ENCODE measurements at regions not wholly inside any gene's neighbourhood (a gene's known extent, or its start where the extent isn't known, plus 50 kb on each side); places are given as distances from the start of the nearest gene placed in this dataset.
"Not testable (repeated sequence)": the region's sequence is repeated elsewhere in the genome, so short reads cannot be mapped to it uniquely, and the experiment has no call there.

DNA sequence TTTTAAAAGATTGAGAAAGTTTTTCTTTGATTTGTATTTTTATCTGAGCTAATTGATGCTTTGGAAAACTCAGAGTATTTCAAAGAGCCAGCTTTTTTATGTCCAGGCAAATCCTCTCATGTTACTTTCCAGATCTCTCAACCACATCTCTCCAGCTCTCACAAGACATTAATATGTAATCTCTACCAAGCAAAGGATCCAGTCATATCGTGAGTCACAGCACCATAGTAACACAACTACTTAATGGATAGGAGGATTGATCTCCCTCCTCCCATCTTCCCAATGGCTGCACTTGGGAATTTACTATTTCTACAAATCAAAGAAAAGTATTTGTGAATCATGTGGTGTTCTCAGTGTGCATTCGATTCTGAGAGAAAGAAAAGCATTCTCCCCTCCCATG is 63.3 kb downstream of the POU4F1 start:
- Mint-ChIP-seq H3K27me3 (peaks cover 1% of the 10 kb centered on the region), H3K27ac (no peak overlapping the region), H3K4me1 (no peaks in the 10 kb centered on the region), H3K9me3 (no peaks in the 10 kb centered on the region), H3K4me3 (no peak overlapping the region), H3K36me3 (ENCODE audit: low read depth) (no peaks in the 10 kb centered on the region)
- ChIA-PET CTCF (no interaction called here), POLR2A (no interaction called here)
- DNase-seq (no peak), ATAC-seq (ENCODE audit: low read depth) (no peak)
- intact Hi-C loops (cut with micrococcal nuclease), result no loop called here
- TF ChIP-seq, protein P1, sequence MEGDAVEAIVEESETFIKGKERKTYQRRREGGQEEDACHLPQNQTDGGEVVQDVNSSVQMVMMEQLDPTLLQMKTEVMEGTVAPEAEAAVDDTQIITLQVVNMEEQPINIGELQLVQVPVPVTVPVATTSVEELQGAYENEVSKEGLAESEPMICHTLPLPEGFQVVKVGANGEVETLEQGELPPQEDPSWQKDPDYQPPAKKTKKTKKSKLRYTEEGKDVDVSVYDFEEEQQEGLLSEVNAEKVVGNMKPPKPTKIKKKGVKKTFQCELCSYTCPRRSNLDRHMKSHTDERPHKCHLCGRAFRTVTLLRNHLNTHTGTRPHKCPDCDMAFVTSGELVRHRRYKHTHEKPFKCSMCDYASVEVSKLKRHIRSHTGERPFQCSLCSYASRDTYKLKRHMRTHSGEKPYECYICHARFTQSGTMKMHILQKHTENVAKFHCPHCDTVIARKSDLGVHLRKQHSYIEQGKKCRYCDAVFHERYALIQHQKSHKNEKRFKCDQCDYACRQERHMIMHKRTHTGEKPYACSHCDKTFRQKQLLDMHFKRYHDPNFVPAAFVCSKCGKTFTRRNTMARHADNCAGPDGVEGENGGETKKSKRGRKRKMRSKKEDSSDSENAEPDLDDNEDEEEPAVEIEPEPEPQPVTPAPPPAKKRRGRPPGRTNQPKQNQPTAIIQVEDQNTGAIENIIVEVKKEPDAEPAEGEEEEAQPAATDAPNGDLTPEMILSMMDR (IDR thresholded peaks at IDR 0.05), result no peak

GRCh38 chr13:78526044-78526443 is 77.3 kb downstream of the POU4F1 start:
- H3K9me3 Mint-ChIP-seq; CTCF ChIA-PET; intact Hi-C loops (cut with micrococcal nuclease); H3K27me3 Mint-ChIP-seq; H3K4me3 Mint-ChIP-seq; H3K4me1 Mint-ChIP-seq; DNase-seq; ATAC-seq (ENCODE audit: low read depth); H3K36me3 Mint-ChIP-seq (ENCODE audit: low read depth); POLR2A ChIA-PET; H3K27ac Mint-ChIP-seq: not testable (repeated sequence)

- H3K36me3 Mint-ChIP-seq (ENCODE audit: low read depth), result no peaks in the 10 kb centered on the region
- intact Hi-C loops (cut with micrococcal nuclease), result no loop called here
- TF ChIP-seq, protein P1 (IDR thresholded peaks at IDR 0.05), result no peak
- no peaks in the 10 kb centered on the region for H3K27me3 Mint-ChIP-seq
- no peak overlapping the region for H3K27ac Mint-ChIP-seq
- CTCF ChIA-PET, result no interaction called here
- DNase-seq (no peak), ATAC-seq (ENCODE audit: low read depth) (no peak)
- POLR2A ChIA-PET, result no interaction called here
- H3K9me3 Mint-ChIP-seq, result peaks cover 4% of the 10 kb centered on the region
- no peaks in the 10 kb centered on the region for H3K4me1 Mint-ChIP-seq
- H3K4me3 Mint-ChIP-seq, result no peak overlapping the region
Measured at GRCh38 chr13:78524936-78525335, 78.4 kb downstream of the POU4F1 start.

- Mint-ChIP-seq H3K4me1 (no peaks in the 10 kb centered on the region), H3K4me3 (no peak overlapping the region)
- POLR2A ChIA-PET, result no interaction called here
Measured at GRCh38 chr13:78521091-78521490, 82.3 kb downstream of the POU4F1 start.

DNA sequence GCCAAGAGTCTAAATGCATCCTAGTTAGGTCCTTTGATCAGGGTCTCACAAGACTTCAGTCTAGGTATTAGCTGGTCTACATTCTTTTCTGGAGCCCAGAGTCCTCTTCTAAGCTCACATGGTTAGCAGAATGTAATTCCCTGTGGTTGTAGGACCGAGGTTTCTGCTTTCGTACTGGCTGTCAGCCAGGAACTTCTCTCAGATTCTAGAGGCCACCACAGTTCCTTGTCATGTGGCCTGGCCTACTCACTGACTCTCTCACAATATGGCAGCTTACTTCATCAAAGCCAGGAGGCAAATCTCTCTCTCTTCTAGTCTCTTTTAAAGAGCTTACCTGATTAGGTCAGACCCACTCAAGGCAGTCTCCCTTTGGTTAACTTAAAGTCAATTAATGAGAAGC is 82.9 kb downstream of the POU4F1 start:
- DNase-seq (no peak), ATAC-seq (ENCODE audit: low read depth) (no peak)
- Mint-ChIP-seq H3K27ac (no peak overlapping the region), H3K9me3 (no peaks in the 10 kb centered on the region), H3K4me1 (no peaks in the 10 kb centered on the region), H3K4me3 (no peak overlapping the region), H3K36me3 (ENCODE audit: low read depth) (no peaks in the 10 kb centered on the region), H3K27me3 (peaks cover 2% of the 10 kb centered on the region)
- intact Hi-C loops (cut with micrococcal nuclease), result no loop called here
- CTCF ChIA-PET, result no interaction called here
- POLR2A ChIA-PET, result no interaction called here
- TF ChIP-seq, protein P1 (IDR thresholded peaks at IDR 0.05), result no peak

More at GRCh38 chr13:78521091-78521490, 82.3 kb downstream of the POU4F1 start:
- intact Hi-C loops (cut with micrococcal nuclease), result no loop called here
- DNase-seq (no peak), ATAC-seq (ENCODE audit: low read depth) (no peak)
- CTCF ChIA-PET, result no interaction called here
- Mint-ChIP-seq H3K27me3 (peaks cover 2% of the 10 kb centered on the region), H3K9me3 (peaks cover 3% of the 10 kb centered on the region), H3K27ac (no peak overlapping the region), H3K36me3 (ENCODE audit: low read depth) (no peaks in the 10 kb centered on the region)
- TF ChIP-seq, protein P1 (IDR thresholded peaks at IDR 0.05), result no peak

DNA sequence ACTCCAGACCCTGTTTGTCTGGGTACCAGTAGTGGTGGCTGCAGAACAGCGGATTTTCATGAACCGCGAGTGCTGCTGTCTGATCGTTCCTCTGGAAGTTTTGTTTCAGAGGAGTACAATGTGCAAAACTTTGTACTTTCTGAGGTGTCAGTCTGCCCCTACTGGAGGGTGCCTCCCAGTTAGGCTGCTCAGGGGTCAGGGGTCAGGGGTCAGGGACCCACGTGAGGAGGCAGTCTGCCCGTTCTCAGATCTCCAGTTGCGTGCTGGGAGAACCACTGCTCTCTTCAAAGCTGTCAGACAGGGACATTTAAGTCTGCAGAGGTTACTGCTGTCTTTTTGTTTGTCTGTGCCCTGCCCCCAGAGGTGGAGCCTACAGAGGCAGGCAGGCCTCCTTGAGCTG is 84.9 kb downstream of the POU4F1 start:
- H3K27ac Mint-ChIP-seq; H3K36me3 Mint-ChIP-seq (ENCODE audit: low read depth); intact Hi-C loops (cut with micrococcal nuclease); H3K4me1 Mint-ChIP-seq; H3K9me3 Mint-ChIP-seq; H3K27me3 Mint-ChIP-seq; CTCF ChIA-PET; H3K4me3 Mint-ChIP-seq; ATAC-seq (ENCODE audit: low read depth); POLR2A ChIA-PET; DNase-seq: not testable (repeated sequence)
